ENCODE measurements at regions not wholly inside any gene's neighbourhood (a gene's known extent, or its start where the extent isn't known, plus 50 kb on each side); places are given as distances from the start of the nearest gene placed in this dataset.

DNA sequence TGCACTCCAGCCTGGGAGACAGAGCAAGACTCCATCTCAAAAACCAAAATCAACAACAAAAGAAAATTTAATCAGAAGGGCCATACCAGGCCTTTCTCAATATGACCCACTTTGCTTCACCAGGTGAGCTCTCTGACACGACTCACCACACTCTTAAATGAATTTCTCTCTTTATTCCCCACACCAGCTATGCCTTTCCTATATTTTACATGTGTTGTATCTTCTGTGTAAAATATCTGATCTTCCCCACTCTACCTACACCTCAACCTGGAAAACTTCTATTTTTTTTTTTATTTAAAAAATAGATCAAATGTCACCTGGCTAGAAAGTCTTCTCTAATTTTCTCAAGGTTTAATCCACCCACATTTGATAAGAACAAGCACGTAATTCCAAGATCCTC, 77.6 kb upstream of the SLC39A8 start:
- H3K9ac ChIP-seq (ENCODE audit: low read depth, low read length), result no peak overlapping the region
- H3K27ac ChIP-seq (ENCODE audit: low read depth, low read length), result no peak overlapping the region
- H3K27me3 ChIP-seq (ENCODE audit: control insufficient read depth, insufficient read depth, low read length), result no peaks in the 10 kb centered on the region
- H3K4me3 ChIP-seq (ENCODE audit: low read depth, low read length), result no peak overlapping the region
- no peaks in the 10 kb centered on the region for H3K36me3 ChIP-seq (ENCODE audit: control insufficient read depth, insufficient read depth, low read length)
- H3K9me3 ChIP-seq (ENCODE audit: control insufficient read depth, insufficient read depth, low read length), result no peaks in the 10 kb centered on the region
- H3K4me1 ChIP-seq (ENCODE audit: control insufficient read depth, insufficient read depth, low read length), result no peaks in the 10 kb centered on the region

DNA sequence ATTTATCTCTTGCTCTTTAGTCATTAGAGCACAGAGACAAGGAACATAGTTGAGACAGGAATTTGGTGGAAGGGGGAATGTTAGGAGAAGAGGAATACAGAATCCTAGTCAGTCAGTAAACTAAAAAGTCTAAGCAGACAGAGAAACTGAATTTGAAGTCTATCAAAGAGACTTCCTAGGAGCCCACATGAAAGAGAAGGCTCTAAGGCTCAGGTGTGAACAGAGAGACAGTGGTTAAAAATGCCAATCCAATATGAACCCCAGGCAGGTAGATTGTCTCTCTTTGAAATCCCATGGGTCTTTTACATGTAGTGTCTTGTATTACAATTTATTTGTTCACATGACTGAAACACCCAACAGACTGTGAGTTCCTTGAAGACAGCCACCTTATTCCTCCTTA, 77.8 kb upstream of the NFKB1 start:
- H3K9me3 ChIP-seq (ENCODE audit: control insufficient read depth, insufficient read depth, low read length), result no peaks in the 10 kb centered on the region
- no peaks in the 10 kb centered on the region for H3K27me3 ChIP-seq (ENCODE audit: control insufficient read depth, insufficient read depth, low read length)
- H3K4me3 ChIP-seq (ENCODE audit: low read depth, low read length), result no peak overlapping the region
- no peak overlapping the region for H3K9ac ChIP-seq (ENCODE audit: low read depth, low read length)
- H3K4me1 ChIP-seq (ENCODE audit: control insufficient read depth, insufficient read depth, low read length), result no peaks in the 10 kb centered on the region
- no peak overlapping the region for H3K27ac ChIP-seq (ENCODE audit: low read depth, low read length)
- no peaks in the 10 kb centered on the region for H3K36me3 ChIP-seq (ENCODE audit: control insufficient read depth, insufficient read depth, low read length)

DNA sequence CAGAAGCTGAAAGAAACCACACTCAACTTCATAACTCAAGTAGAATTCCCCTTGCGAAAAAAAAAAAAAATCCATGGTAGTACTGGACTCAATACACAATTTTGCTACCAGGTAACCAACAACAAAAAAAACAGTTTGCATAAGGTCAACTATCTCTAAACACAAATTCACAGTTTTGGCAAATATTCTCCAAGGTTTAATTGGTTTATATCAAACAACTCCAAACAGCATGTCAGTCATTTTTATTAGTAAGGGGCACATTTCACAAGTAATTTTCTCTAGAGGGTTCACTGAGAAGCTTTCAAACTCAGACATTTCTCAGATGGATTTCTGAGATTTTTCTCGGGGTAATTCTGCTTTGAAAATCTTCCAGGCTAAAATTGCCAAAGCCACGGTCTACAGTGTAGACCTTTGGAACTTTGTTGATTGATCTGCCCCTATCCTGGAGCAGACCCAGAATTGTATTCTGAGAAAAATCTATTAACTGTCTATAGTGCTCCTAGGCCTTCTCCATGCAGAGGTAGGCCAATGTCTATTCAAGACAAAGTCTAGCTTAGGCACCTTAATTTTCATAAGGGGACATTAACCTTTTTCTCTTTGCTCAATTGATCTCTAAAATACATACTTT, 73.7 kb upstream of the NFKB1 start:
- Histone ChIP-seq H3K27ac (ENCODE audit: low read depth, low read length) (no peak overlapping the region), H3K4me1 (ENCODE audit: control insufficient read depth, insufficient read depth, low read length) (peaks cover 5% of the 10 kb centered on the region), H3K9me3 (ENCODE audit: control insufficient read depth, insufficient read depth, low read length) (no peaks in the 10 kb centered on the region), H3K36me3 (ENCODE audit: control insufficient read depth, insufficient read depth, low read length) (no peaks in the 10 kb centered on the region), H3K4me3 (ENCODE audit: low read depth, low read length) (no peak overlapping the region), H3K27me3 (ENCODE audit: control insufficient read depth, insufficient read depth, low read length) (no peaks in the 10 kb centered on the region), H3K9ac (ENCODE audit: low read depth, low read length) (no peak overlapping the region)

DNA sequence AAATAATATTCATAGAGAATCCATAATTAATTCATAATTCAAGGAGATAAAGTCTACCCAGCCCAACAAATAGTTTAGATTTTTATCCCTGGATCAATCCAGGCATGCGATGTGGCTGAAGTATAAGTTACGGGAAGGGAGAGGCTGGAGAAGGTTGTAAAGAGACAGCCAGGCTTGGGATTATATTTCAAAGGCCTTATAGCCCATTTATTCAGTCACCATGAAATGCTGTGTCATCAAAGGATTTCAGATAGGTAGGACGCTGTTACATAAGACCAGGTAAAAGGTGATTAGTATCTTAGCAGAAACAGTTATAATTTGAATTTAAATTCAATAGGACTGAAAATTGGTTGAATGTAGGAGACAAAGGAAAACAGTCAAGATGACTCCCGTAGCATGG, 73.0 kb upstream of the NFKB1 start:
- Histone ChIP-seq H3K27ac (ENCODE audit: low read depth, low read length) (no peak overlapping the region), H3K27me3 (ENCODE audit: control insufficient read depth, insufficient read depth, low read length) (no peaks in the 10 kb centered on the region), H3K36me3 (ENCODE audit: control insufficient read depth, insufficient read depth, low read length) (no peaks in the 10 kb centered on the region), H3K4me3 (ENCODE audit: low read depth, low read length) (no peak overlapping the region), H3K9me3 (ENCODE audit: control insufficient read depth, insufficient read depth, low read length) (no peaks in the 10 kb centered on the region), H3K9ac (ENCODE audit: low read depth, low read length) (no peak overlapping the region), H3K4me1 (ENCODE audit: control insufficient read depth, insufficient read depth, low read length) (peaks cover 5% of the 10 kb centered on the region)

DNA sequence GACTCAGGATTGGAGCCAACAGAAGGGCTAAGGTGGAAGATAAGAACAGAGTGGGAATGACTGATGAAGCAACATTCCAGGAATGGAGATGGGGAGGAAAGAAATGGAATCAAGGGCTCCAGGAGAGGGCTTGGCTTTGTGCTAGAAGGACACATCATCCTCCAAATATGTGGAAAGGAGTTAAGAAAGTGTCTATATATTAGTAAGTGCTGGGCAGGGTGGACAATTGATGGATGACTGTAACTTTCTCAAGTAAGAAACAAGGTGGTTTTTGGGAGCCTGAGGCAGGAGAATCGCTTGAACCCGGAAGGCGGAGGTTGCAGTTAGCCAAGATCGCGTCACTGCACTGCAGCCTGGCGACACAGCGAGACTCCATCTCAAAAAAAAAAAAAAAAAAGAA, 71.6 kb upstream of the NFKB1 start:
- no peaks in the 10 kb centered on the region for H3K36me3 ChIP-seq (ENCODE audit: control insufficient read depth, insufficient read depth, low read length)
- peaks cover 5% of the 10 kb centered on the region for H3K4me1 ChIP-seq (ENCODE audit: control insufficient read depth, insufficient read depth, low read length)
- H3K9me3 ChIP-seq (ENCODE audit: control insufficient read depth, insufficient read depth, low read length), result no peaks in the 10 kb centered on the region
- H3K9ac ChIP-seq (ENCODE audit: low read depth, low read length), result no peak overlapping the region
- H3K27ac ChIP-seq (ENCODE audit: low read depth, low read length), result no peak overlapping the region
- no peak overlapping the region for H3K4me3 ChIP-seq (ENCODE audit: low read depth, low read length)
- no peaks in the 10 kb centered on the region for H3K27me3 ChIP-seq (ENCODE audit: control insufficient read depth, insufficient read depth, low read length)

DNA sequence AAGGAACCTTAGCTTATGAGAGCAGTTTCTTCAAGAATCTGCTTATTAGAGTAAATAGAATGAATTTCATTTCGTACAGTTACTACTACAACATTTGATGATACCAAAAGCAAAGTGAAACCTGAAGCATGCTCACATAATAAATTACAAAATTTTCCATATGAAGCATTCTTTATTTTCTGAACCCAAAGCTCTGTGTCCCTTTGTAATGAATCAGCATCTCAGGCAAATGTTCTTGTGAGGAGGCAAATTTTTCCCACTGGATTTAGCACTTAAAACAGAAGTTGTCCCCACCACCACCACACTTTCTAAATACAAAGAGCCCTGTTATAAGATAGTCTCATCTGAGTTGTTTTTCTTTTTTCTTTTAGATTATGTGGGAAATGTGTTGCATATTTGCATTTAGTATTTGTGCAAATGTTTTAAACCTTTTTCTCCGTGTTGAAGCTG, 70.7 kb upstream of the NFKB1 start:
- peak overlapping the region; percentile 54 for H3K4me3 ChIP-seq (ENCODE audit: low read depth, low read length)
- peak overlapping the region; percentile 74 for H3K27ac ChIP-seq (ENCODE audit: low read depth, low read length)
- H3K36me3 ChIP-seq (ENCODE audit: control insufficient read depth, insufficient read depth, low read length), result no peaks in the 10 kb centered on the region
- H3K9me3 ChIP-seq (ENCODE audit: control insufficient read depth, insufficient read depth, low read length), result no peaks in the 10 kb centered on the region
- peak overlapping the region; percentile 64 for H3K9ac ChIP-seq (ENCODE audit: low read depth, low read length)
- H3K4me1 ChIP-seq (ENCODE audit: control insufficient read depth, insufficient read depth, low read length), result peaks cover 5% of the 10 kb centered on the region
- no peaks in the 10 kb centered on the region for H3K27me3 ChIP-seq (ENCODE audit: control insufficient read depth, insufficient read depth, low read length)

DNA sequence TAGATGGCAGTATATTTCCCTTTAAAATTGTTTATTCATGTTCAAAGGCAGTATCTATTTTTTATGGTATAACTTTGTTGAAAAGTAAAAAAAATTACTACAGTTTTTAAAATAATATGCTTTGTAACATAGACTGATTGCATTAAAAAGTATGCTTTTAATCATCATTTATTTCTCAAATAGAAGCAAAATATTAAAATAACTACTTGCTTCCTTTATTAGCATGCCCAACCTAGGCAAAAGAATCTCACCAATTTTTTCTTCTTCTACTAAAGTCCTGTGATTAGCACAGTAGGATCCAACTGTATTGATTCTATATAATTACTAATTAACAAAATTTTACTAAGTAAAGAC, 69.6 kb upstream of the NFKB1 start:
- Histone ChIP-seq H3K9me3 (ENCODE audit: control insufficient read depth, insufficient read depth, low read length) (no peaks in the 10 kb centered on the region), H3K9ac (ENCODE audit: low read depth, low read length) (no peak overlapping the region), H3K36me3 (ENCODE audit: control insufficient read depth, insufficient read depth, low read length) (no peaks in the 10 kb centered on the region), H3K4me3 (ENCODE audit: low read depth, low read length) (peak overlapping the region; percentile 54), H3K4me1 (ENCODE audit: control insufficient read depth, insufficient read depth, low read length) (peaks cover 5% of the 10 kb centered on the region), H3K27ac (ENCODE audit: low read depth, low read length) (no peak overlapping the region), H3K27me3 (ENCODE audit: control insufficient read depth, insufficient read depth, low read length) (no peaks in the 10 kb centered on the region)

DNA sequence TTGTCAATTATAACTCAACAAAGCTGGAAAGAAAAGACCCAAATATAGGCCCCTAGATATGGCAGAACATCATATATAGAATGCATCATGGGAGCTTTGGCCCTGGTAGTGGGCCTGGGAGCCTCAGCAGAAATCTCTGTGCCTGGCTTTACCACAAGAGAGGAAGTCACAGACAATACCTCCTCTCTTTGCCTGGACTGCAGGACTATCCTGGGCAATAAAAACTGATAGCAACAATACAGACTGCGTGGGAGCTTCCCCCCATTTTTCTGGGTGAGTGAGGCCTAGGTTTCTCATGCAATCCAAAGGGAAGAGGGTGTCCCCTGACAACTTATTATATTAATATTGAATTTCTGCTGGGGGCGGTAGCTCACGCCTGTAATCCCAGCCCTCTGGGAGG, 64.0 kb upstream of the NFKB1 start:
- Histone ChIP-seq H3K9me3 (ENCODE audit: control insufficient read depth, insufficient read depth, low read length) (no peaks in the 10 kb centered on the region), H3K36me3 (ENCODE audit: control insufficient read depth, insufficient read depth, low read length) (no peaks in the 10 kb centered on the region), H3K4me1 (ENCODE audit: control insufficient read depth, insufficient read depth, low read length) (peaks cover 17% of the 10 kb centered on the region), H3K27me3 (ENCODE audit: control insufficient read depth, insufficient read depth, low read length) (no peaks in the 10 kb centered on the region), H3K9ac (ENCODE audit: low read depth, low read length) (no peak overlapping the region), H3K4me3 (ENCODE audit: low read depth, low read length) (no peak overlapping the region), H3K27ac (ENCODE audit: low read depth, low read length) (no peak overlapping the region)

DNA sequence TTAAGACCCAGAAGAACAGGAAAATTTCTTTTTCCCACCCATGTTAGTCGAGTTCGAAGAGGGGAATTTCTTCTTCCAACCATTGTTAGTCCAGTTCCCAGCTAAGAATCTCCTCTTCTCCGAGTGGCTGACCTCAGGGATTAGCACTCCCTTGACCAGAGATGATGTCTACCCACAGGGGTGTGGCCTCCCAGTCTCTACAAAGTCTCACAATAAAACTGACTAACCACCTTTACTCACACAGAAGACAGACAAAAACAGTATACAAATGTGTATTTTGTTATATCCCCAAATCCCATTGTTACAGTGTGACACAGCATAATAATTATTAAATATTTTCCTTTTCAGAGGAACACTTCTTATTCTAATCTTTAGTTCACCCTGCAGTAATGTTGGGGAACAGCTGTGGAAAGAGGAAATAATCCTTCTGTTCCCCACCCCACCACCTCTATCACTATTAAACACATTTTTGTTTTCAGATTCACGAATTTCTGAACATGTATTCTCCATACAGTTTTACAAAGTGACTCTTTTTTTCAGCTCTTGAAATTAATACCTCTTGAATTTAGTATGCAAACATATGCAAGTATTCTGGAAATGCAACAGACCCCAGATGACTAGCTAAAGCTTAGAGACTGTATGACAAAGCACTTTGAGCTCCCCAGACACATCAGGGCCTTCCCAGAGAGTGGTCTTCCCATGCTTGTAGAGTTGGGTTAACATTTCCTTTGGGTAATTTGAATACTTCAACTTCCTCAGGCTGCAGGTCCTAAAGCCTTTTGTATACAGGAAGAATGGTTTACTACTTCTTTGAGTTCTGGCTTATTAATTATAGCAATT, 62.5 kb upstream of the NFKB1 start:
- H3K9me3 ChIP-seq (ENCODE audit: control insufficient read depth, insufficient read depth, low read length), result no peaks in the 10 kb centered on the region
- no peak overlapping the region; the same call in 1 of the 2 replicates for H3K4me3 ChIP-seq (ENCODE audit: low read depth, low read length)
- peaks cover 17% of the 10 kb centered on the region for H3K4me1 ChIP-seq (ENCODE audit: control insufficient read depth, insufficient read depth, low read length)
- H3K27ac ChIP-seq (ENCODE audit: low read depth, low read length), result peak overlapping the region; percentile 7
- H3K9ac ChIP-seq (ENCODE audit: low read depth, low read length), result no peak overlapping the region; the same call in 1 of the 2 replicates
- no peaks in the 10 kb centered on the region for H3K27me3 ChIP-seq (ENCODE audit: control insufficient read depth, insufficient read depth, low read length)
- no peaks in the 10 kb centered on the region for H3K36me3 ChIP-seq (ENCODE audit: control insufficient read depth, insufficient read depth, low read length)

DNA sequence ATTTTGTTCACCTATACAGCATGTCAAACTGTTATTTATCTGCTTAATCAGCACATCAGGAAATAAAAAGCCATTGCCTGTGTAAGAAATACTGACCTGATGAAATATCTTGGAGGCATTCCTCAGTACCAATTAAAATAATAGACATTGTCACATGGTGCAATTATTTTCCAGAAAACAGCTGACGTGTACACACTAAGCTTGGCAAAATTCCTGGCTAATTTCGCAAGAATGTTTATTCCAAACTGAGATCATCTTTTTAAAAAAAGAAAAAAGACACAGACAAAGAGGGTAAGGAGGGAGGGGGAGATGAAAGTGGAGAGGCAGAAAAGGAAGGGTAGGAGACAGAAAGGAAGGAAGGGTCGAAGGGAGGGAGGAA, 61.9 kb upstream of the NFKB1 start:
- H3K27me3 ChIP-seq (ENCODE audit: control insufficient read depth, insufficient read depth, low read length), result no peaks in the 10 kb centered on the region
- H3K27ac ChIP-seq (ENCODE audit: low read depth, low read length), result peak overlapping the region; percentile 7
- peaks cover 17% of the 10 kb centered on the region for H3K4me1 ChIP-seq (ENCODE audit: control insufficient read depth, insufficient read depth, low read length)
- no peak overlapping the region; the same call in 1 of the 2 replicates for H3K4me3 ChIP-seq (ENCODE audit: low read depth, low read length)
- H3K9me3 ChIP-seq (ENCODE audit: control insufficient read depth, insufficient read depth, low read length), result no peaks in the 10 kb centered on the region
- H3K36me3 ChIP-seq (ENCODE audit: control insufficient read depth, insufficient read depth, low read length), result no peaks in the 10 kb centered on the region
- H3K9ac ChIP-seq (ENCODE audit: low read depth, low read length), result no peak overlapping the region; the same call in 1 of the 2 replicates

DNA sequence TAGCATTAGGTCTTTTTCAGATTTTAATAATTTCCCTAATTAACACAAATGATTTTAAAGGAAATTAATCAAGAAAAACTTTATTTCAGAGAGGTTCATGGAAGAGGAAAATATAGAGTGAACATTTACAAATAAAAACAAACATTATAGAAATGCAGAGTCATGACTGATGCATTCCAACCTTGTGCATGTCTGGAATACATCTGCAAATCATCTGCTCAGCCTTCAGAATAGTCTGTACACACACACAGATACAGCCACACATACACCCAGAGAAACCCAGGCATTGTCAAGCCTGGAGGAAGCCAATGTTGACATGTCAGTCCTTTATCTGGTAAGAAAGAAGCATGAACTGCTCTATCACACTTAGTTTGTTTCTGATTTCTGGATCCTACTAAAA, 61.3 kb upstream of the NFKB1 start:
- Histone ChIP-seq H3K9me3 (ENCODE audit: control insufficient read depth, insufficient read depth, low read length) (no peaks in the 10 kb centered on the region), H3K9ac (ENCODE audit: low read depth, low read length) (no peak overlapping the region; the same call in 1 of the 2 replicates), H3K4me1 (ENCODE audit: control insufficient read depth, insufficient read depth, low read length) (peaks cover 17% of the 10 kb centered on the region), H3K27ac (ENCODE audit: low read depth, low read length) (no peak overlapping the region), H3K4me3 (ENCODE audit: low read depth, low read length) (no peak overlapping the region), H3K36me3 (ENCODE audit: control insufficient read depth, insufficient read depth, low read length) (no peaks in the 10 kb centered on the region), H3K27me3 (ENCODE audit: control insufficient read depth, insufficient read depth, low read length) (no peaks in the 10 kb centered on the region)
